Peyer's patch (tissue), 4 donors: ENCODE measurements at regions not wholly inside any gene's neighbourhood (a gene's known extent, or its start where the extent isn't known, plus 50 kb on each side); places are given as distances from the start of the nearest gene placed in this dataset.
"Not testable (repeated sequence)": the region's sequence is repeated elsewhere in the genome, so short reads cannot be mapped to it uniquely, and the experiment has no call there.

ENCODE experiments used
- DNase-seq, 3 donors: peaks; one replicate each; pipeline ENCODE4 v3.0.0-alpha.2; 2017 to 2019
- H3K27ac ChIP-seq, 4 donors: fragments of 200-600 bp; sonication (generic); one replicate each; pipeline ENCODE4 v1.5.1; 2016 to 2019
- H3K27me3 ChIP-seq, 2 donors: fragments of 200-600 bp; sonication (generic); one replicate each; pipeline ENCODE4 v1.5.1; 2019
- H3K36me3 ChIP-seq, 3 donors: fragments of 200-600 bp; sonication (generic); one replicate each; pipeline ENCODE4 v1.5.1; 2016 to 2019
- H3K4me1 ChIP-seq, 4 donors: fragments of 200-600 bp; sonication (generic); one replicate each; pipeline ENCODE4 v1.5.1; 2016 to 2019
- H3K4me3 ChIP-seq, 4 donors: fragments of 200-600 bp; sonication (generic); 1 replicate in 3 of 4; 2 replicates in 1 of 4; pipeline ENCODE4 v1.5.1; 2016 to 2019; ENCODE audit warnings: mild to moderate bottlenecking in 1 of 4
- H3K9me3 ChIP-seq, 4 donors: fragments of 200-600 bp; sonication (generic); one replicate each; pipeline ENCODE4 v1.5.1; 2016 to 2019; ENCODE audit warnings: mild to moderate bottlenecking in 1 of 4
- CTCF ChIP-seq, 6 experiments: fragments of 450-650 bp in 4 of 6; fragments of 200-600 bp in 2 of 6; sonication (generic) in 1 of 6; IDR thresholded peaks; one replicate each; pipeline ENCODE4 v1.5.1; 2017 to 2019; ENCODE audit warnings: antibody characterized with exemption in 6 of 6, mild to moderate bottlenecking in 3 of 6, moderate library complexity in 1 of 6
- POLR2A ChIP-seq, 2 donors: fragments of 450-650 bp; IDR thresholded peaks; one replicate each; pipeline ENCODE4 v1.5.1; 2017; ENCODE audit warnings: antibody characterized with exemption in 2 of 2, mild to moderate bottlenecking in 2 of 2, moderate library complexity in 2 of 2

- no peak for DNase-seq
- Histone ChIP-seq H3K9me3 (no peaks in the 10 kb centered on the region), H3K36me3 (no peaks in the 10 kb centered on the region), H3K4me1 (no peaks in the 10 kb centered on the region), H3K27ac (no peak overlapping the region), H3K27me3 (no peaks in the 10 kb centered on the region), H3K4me3 (no peak overlapping the region)
- TF ChIP-seq CTCF (IDR thresholded peaks at IDR 0.05) = no peak
- TF ChIP-seq POLR2A (IDR thresholded peaks at IDR 0.05) = no peak
These were observed 281.2 kb downstream of the SLITRK5 start for GRCh38 chr13:87952377-87952776.

GRCh38 chr13:87953381-87953780, 282.2 kb downstream of the SLITRK5 start:
- TF ChIP-seq POLR2A (IDR thresholded peaks at IDR 0.05) = no peak
- TF ChIP-seq CTCF (IDR thresholded peaks at IDR 0.05) = no peak
- Histone ChIP-seq H3K36me3 (no peaks in the 10 kb centered on the region), H3K27me3 (no peaks in the 10 kb centered on the region), H3K4me3 (no peak overlapping the region), H3K9me3 (no peaks in the 10 kb centered on the region), H3K4me1 (no peaks in the 10 kb centered on the region), H3K27ac (no peak overlapping the region)
- no peak for DNase-seq

GRCh38 chr13:87954091-87954490, 282.9 kb downstream of the SLITRK5 start:
- Histone ChIP-seq H3K9me3 (no peaks in the 10 kb centered on the region), H3K27ac (no peak overlapping the region), H3K36me3 (no peaks in the 10 kb centered on the region), H3K27me3 (no peaks in the 10 kb centered on the region), H3K4me1 (no peaks in the 10 kb centered on the region), H3K4me3 (no peak overlapping the region)
- TF ChIP-seq POLR2A (IDR thresholded peaks at IDR 0.05) (no peak), CTCF (IDR thresholded peaks at IDR 0.05) (no peak)
- DNase-seq = no peak

- TF ChIP-seq POLR2A (IDR thresholded peaks at IDR 0.05) = no peak
- Histone ChIP-seq H3K36me3 (no peaks in the 10 kb centered on the region), H3K27ac (no peak overlapping the region), H3K4me1 (no peaks in the 10 kb centered on the region), H3K4me3 (no peak overlapping the region), H3K9me3 (no peaks in the 10 kb centered on the region), H3K27me3 (no peaks in the 10 kb centered on the region)
- no peak for DNase-seq
These were observed 290.4 kb downstream of the SLITRK5 start for GRCh38 chr13:87961546-87961945.

GRCh38 chr13:87972568-87972967, 301.4 kb downstream of the SLITRK5 start:
- no peak overlapping the region for H3K27ac ChIP-seq
- no peak overlapping the region for H3K4me3 ChIP-seq
- no peaks in the 10 kb centered on the region for H3K27me3 ChIP-seq
- H3K36me3 ChIP-seq = no peaks in the 10 kb centered on the region
- TF ChIP-seq POLR2A (IDR thresholded peaks at IDR 0.05) (no peak), CTCF (IDR thresholded peaks at IDR 0.05) (no peak)
- no peak for DNase-seq
- H3K4me1 ChIP-seq = no peaks in the 10 kb centered on the region
- no peaks in the 10 kb centered on the region for H3K9me3 ChIP-seq

GRCh38 chr13:87975035-87975434, 303.9 kb downstream of the SLITRK5 start:
- Histone ChIP-seq H3K9me3 (no peaks in the 10 kb centered on the region), H3K4me1 (no peaks in the 10 kb centered on the region), H3K4me3 (no peak overlapping the region), H3K27ac (no peak overlapping the region), H3K36me3 (no peaks in the 10 kb centered on the region), H3K27me3 (no peaks in the 10 kb centered on the region)
- DNase-seq = no peak
- no peak for TF ChIP-seq POLR2A (IDR thresholded peaks at IDR 0.05)
- TF ChIP-seq CTCF (IDR thresholded peaks at IDR 0.05) = no peak

- not testable (repeated sequence) for H3K27me3 ChIP-seq, H3K36me3 ChIP-seq, H3K4me3 ChIP-seq, H3K4me1 ChIP-seq, H3K27ac ChIP-seq, DNase-seq, H3K9me3 ChIP-seq
These were observed 305.5 kb downstream of the SLITRK5 start for GRCh38 chr13:87976650-87977049.
